ENCODE measurements at regions not wholly inside any gene's neighbourhood (a gene's known extent, or its start where the extent isn't known, plus 50 kb on each side); places are given as distances from the start of the nearest gene placed in this dataset.

GRCh38 chr18:61679836-61680235 lies 213.0 kb downstream of the RNF152 start:
- intact Hi-C loops (cut with micrococcal nuclease) (no loop called here), dilution Hi-C loops (cut with MboI; ENCODE audit: extremely low pct_ligation_motif_present, low sequenced_read_pairs) (no loop called here)
- Histone ChIP-seq H3K9me3 (replicated peaks; ENCODE audit: control insufficient read depth, insufficient read depth, low read length) (no peaks in the 10 kb centered on the region), H4K20me1 (replicated peaks; ENCODE audit: control insufficient read depth, extremely low read depth, insufficient read depth, low read length) (no peaks in the 10 kb centered on the region), H3K27ac (ENCODE audit: insufficient read depth, low read depth, low read length) (no peak overlapping the region), H3K4me3 (replicated peaks in 1 of 3; ENCODE audit: insufficient read depth in 1 of 3, low read depth in 1 of 3, low read length in 3 of 3) (no peak overlapping the region), H3K9ac (replicated peaks; ENCODE audit: extremely low read depth, insufficient read depth, low read length) (no peak overlapping the region), H3K36me3 (ENCODE audit: control insufficient read depth in 2 of 2, extremely low read depth in 1 of 2, insufficient read depth in 2 of 2, low read length in 2 of 2) (no peaks in the 10 kb centered on the region), H3K9me1 (replicated peaks; ENCODE audit: control insufficient read depth, extremely low read depth, insufficient read depth, low read length) (no peaks in the 10 kb centered on the region), H3K79me2 (ENCODE audit: control insufficient read depth, insufficient read depth, low read length) (no peaks in the 10 kb centered on the region), H3K27me3 (ENCODE audit: control insufficient read depth in 2 of 2, insufficient read depth in 2 of 2, low read length in 2 of 2) (no peaks in the 10 kb centered on the region), H3K4me1 (ENCODE audit: control insufficient read depth, extremely low read depth, insufficient read depth, low read length) (no peaks in the 10 kb centered on the region), H2AFZ (ENCODE audit: low read depth, low read length) (no peak overlapping the region), H3K4me2 (ENCODE audit: insufficient read depth, low read length) (no peak overlapping the region)
- DNase-seq (ENCODE audit: low read depth, low spot score) (no peak), FAIRE-seq (no peak)
- TF ChIP-seq GATA2 (IDR thresholded peaks at IDR 0.05; ENCODE audit: insufficient read depth, insufficient read length, low read depth, low read length) (no peak), MYC (IDR thresholded peaks at IDR 0.05; ENCODE audit: low read depth, low read length) (no peak), CTCF (IDR thresholded peaks at IDR 0.05; ENCODE audit: extremely low read depth in 1 of 2, insufficient read depth in 1 of 2, low read depth in 1 of 2, low read length in 2 of 2) (no peak), EZH2 (IDR thresholded peaks at IDR 0.05; ENCODE audit: borderline replicate concordance, low read depth, low read length, severe bottlenecking) (no peak), JUN (IDR thresholded peaks at IDR 0.05; ENCODE audit: borderline replicate concordance, insufficient read depth, insufficient read length, low read depth) (no peak), POLR2AphosphoS5 (IDR thresholded peaks at IDR 0.05; ENCODE audit: insufficient read depth, low read depth, low read length) (no peak), FOS (IDR thresholded peaks at IDR 0.05; ENCODE audit: borderline replicate concordance, insufficient read depth, low read length) (no peak)
- ChIA-PET CTCF (no interaction called here), POLR2A (no interaction called here)
- no TSS peak for BruUV-seq (replicated peaks)

Data from endothelial cell of umbilical vein (primary cell).